CD8-positive, alpha-beta memory T cell (primary cell): ENCODE measurements at regions not wholly inside any gene's neighbourhood (a gene's known extent, or its start where the extent isn't known, plus 50 kb on each side); places are given as distances from the start of the nearest gene placed in this dataset.
"Not testable (repeated sequence)": the region's sequence is repeated elsewhere in the genome, so short reads cannot be mapped to it uniquely, and the experiment has no call there.

ENCODE experiments used
- CTCF ChIA-PET: fragments of 350-600 bp; sonication (Branson Sonifier 250); formaldehyde crosslinking; loops from one replicate; lab custom pipeline; 2021; ENCODE audit warnings: antibody characterized with exemption; lab: Charles Lee
- POLR2A ChIA-PET: fragments of 350-600 bp; sonication (Branson Sonifier 250); formaldehyde crosslinking; loops from one replicate; lab custom pipeline; 2021; ENCODE audit warnings: antibody characterized with exemption; lab: Charles Lee
- DNase-seq, 5 donors: peaks; one replicate each; pipeline versions ENCODE4 v3.0.0 to v3.0.0-alpha.2; 2020 to 2022; ENCODE audit warnings: mixed read lengths in 1 of 5
- H3K27ac ChIP-seq: one replicate; pipeline ENCODE4 v1.7.0; 2013; ENCODE audit warnings: low read depth, mild to moderate bottlenecking, low read length, moderate library complexity
- H3K27me3 ChIP-seq: 2 replicates; pipeline ENCODE4 v1.7.0; 2013; ENCODE audit warnings: low read length, mild to moderate bottlenecking; ENCODE audit not compliant: insufficient read depth, poor library complexity, severe bottlenecking
- H3K36me3 ChIP-seq: 2 replicates; pipeline ENCODE4 v1.7.0; 2013; ENCODE audit warnings: mild to moderate bottlenecking, low read length, moderate library complexity; ENCODE audit not compliant: insufficient read depth
- H3K4me1 ChIP-seq: 2 replicates; pipeline ENCODE4 v1.7.0; 2013; ENCODE audit warnings: mild to moderate bottlenecking, low read length, moderate library complexity; ENCODE audit not compliant: insufficient read depth
- H3K4me3 ChIP-seq: 2 replicates; pipeline ENCODE4 v1.7.0; 2013; ENCODE audit warnings: mild to moderate bottlenecking, low read length
- H3K9me3 ChIP-seq: 2 replicates; pipeline ENCODE4 v1.7.0; 2013; ENCODE audit warnings: mild to moderate bottlenecking, low read length
- H3K27ac Mint-ChIP-seq, 8 donors: one replicate each; pipeline ENCODE4 v1.8.0; 2020 to 2021; ENCODE audit warnings: mixed read lengths in 8 of 8, mild to moderate bottlenecking in 6 of 8, inconsistent platforms in 3 of 8, moderate library complexity in 3 of 8
- H3K27me3 Mint-ChIP-seq, 2 donors: one replicate each; pipeline ENCODE4 v1.8.0; 2020 to 2021; ENCODE audit warnings: mixed read lengths in 2 of 2, mild to moderate bottlenecking in 1 of 2, moderate library complexity in 1 of 2
- H3K36me3 Mint-ChIP-seq, 3 donors: one replicate each; pipeline ENCODE4 v1.8.0; 2020 to 2021; ENCODE audit warnings: mixed read lengths in 3 of 3, inconsistent platforms in 1 of 3, mild to moderate bottlenecking in 1 of 3
- H3K4me1 Mint-ChIP-seq, 3 donors: one replicate each; pipeline ENCODE4 v1.8.0; 2020 to 2021; ENCODE audit warnings: mixed read lengths in 3 of 3, inconsistent platforms in 1 of 3, mild to moderate bottlenecking in 1 of 3
- H3K4me3 Mint-ChIP-seq, 7 donors: one replicate each; pipeline ENCODE4 v1.8.0; 2020 to 2021; ENCODE audit warnings: mixed read lengths in 7 of 7, mild to moderate bottlenecking in 6 of 7, moderate library complexity in 4 of 7, inconsistent platforms in 2 of 7
- H3K9me3 Mint-ChIP-seq, 5 donors: one replicate each; pipeline ENCODE4 v1.8.0; 2020 to 2022; ENCODE audit warnings: mixed read lengths in 5 of 5, mild to moderate bottlenecking in 3 of 5, moderate library complexity in 2 of 5, inconsistent platforms in 1 of 5

GRCh38 chr2:130266836-130267235 is 68.6 kb upstream of the TUBA3E start:
- H3K27me3 Mint-ChIP-seq: peaks cover 3 to 13% of the 10 kb centered on the region in 2 donors
- not testable (repeated sequence) for H3K4me3 Mint-ChIP-seq

GRCh38 chr2:130265570-130266247 is 67.5 kb upstream of the TUBA3E start:
- H3K9me3 ChIP-seq, POLR2A ChIA-PET, H3K27ac ChIP-seq, H3K36me3 Mint-ChIP-seq, CTCF ChIA-PET, H3K4me1 ChIP-seq, H3K36me3 ChIP-seq, H3K27ac Mint-ChIP-seq, DNase-seq, H3K4me3 ChIP-seq, H3K27me3 ChIP-seq, H3K4me3 Mint-ChIP-seq, H3K4me1 Mint-ChIP-seq: not testable (repeated sequence)
- Mint-ChIP-seq H3K9me3 (peaks cover 0 to 11% (median 6%) of the 10 kb centered on the region in 5 donors), H3K27me3 (peaks cover 3 to 22% of the 10 kb centered on the region in 2 donors)

More at GRCh38 chr2:130266836-130267235, 68.6 kb upstream of the TUBA3E start:
- DNase-seq, H3K27ac Mint-ChIP-seq, CTCF ChIA-PET, H3K4me1 Mint-ChIP-seq, H3K36me3 Mint-ChIP-seq, H3K27ac ChIP-seq, POLR2A ChIA-PET, H3K4me1 ChIP-seq, H3K9me3 ChIP-seq, H3K36me3 ChIP-seq, H3K4me3 ChIP-seq, H3K27me3 ChIP-seq: not testable (repeated sequence)
- H3K9me3 Mint-ChIP-seq: peaks cover 6 to 20% (median 10%) of the 10 kb centered on the region in 5 donors

- H3K27ac Mint-ChIP-seq, H3K4me3 Mint-ChIP-seq, H3K9me3 ChIP-seq, H3K36me3 ChIP-seq, H3K4me3 ChIP-seq, POLR2A ChIA-PET, H3K9me3 Mint-ChIP-seq, H3K4me1 Mint-ChIP-seq, H3K4me1 ChIP-seq, CTCF ChIA-PET, H3K36me3 Mint-ChIP-seq, H3K27me3 ChIP-seq, DNase-seq, H3K27ac ChIP-seq: not testable (repeated sequence)
- peaks cover 5 to 25% of the 10 kb centered on the region in 2 donors for H3K27me3 Mint-ChIP-seq
Measured at GRCh38 chr2:130264901-130265320, 66.7 kb upstream of the TUBA3E start.

GRCh38 chr2:130264501-130264900 is 66.3 kb upstream of the TUBA3E start:
- Mint-ChIP-seq H3K27me3 (peaks cover 6 to 29% of the 10 kb centered on the region in 2 donors), H3K4me1 (no peaks in the 10 kb centered on the region), H3K27ac (no peak overlapping the region), H3K9me3 (peaks cover 0 to 2% (median 0%) of the 10 kb centered on the region in 5 donors), H3K36me3 (no peaks in the 10 kb centered on the region), H3K4me3 (no peak overlapping the region)
- H3K27ac ChIP-seq: no peak overlapping the region
- no peaks in the 10 kb centered on the region for H3K36me3 ChIP-seq
- H3K4me1 ChIP-seq: no peaks in the 10 kb centered on the region
- CTCF ChIA-PET: no interaction called here
- no peak overlapping the region for H3K4me3 ChIP-seq
- DNase-seq: no peak
- H3K9me3 ChIP-seq: no peaks in the 10 kb centered on the region
- no peaks in the 10 kb centered on the region for H3K27me3 ChIP-seq
- POLR2A ChIA-PET: no interaction called here

GRCh38 chr2:130264046-130264445 is 65.8 kb upstream of the TUBA3E start:
- Histone ChIP-seq H3K27me3 (no peaks in the 10 kb centered on the region), H3K36me3 (no peaks in the 10 kb centered on the region), H3K9me3 (no peaks in the 10 kb centered on the region), H3K4me1 (no peaks in the 10 kb centered on the region), H3K27ac (no peak overlapping the region), H3K4me3 (no peak overlapping the region)
- no peaks in the 10 kb centered on the region for H3K9me3 Mint-ChIP-seq
- DNase-seq: no peak
- no peak overlapping the region for H3K4me3 Mint-ChIP-seq
- peaks cover 7 to 33% of the 10 kb centered on the region in 2 donors for H3K27me3 Mint-ChIP-seq
- H3K36me3 Mint-ChIP-seq: no peaks in the 10 kb centered on the region
- ChIA-PET CTCF (no interaction called here), POLR2A (no interaction called here)
- H3K4me1 Mint-ChIP-seq: no peaks in the 10 kb centered on the region
- no peak overlapping the region for H3K27ac Mint-ChIP-seq

- POLR2A ChIA-PET: no interaction called here
- Mint-ChIP-seq H3K9me3 (no peaks in the 10 kb centered on the region), H3K4me1 (no peaks in the 10 kb centered on the region), H3K27ac (peak overlapping the region in 1 of 8 donors; percentile 21), H3K27me3 (peaks cover 7 to 38% of the 10 kb centered on the region in 2 donors), H3K36me3 (no peaks in the 10 kb centered on the region), H3K4me3 (no peak overlapping the region)
- Histone ChIP-seq H3K9me3 (no peaks in the 10 kb centered on the region), H3K4me1 (no peaks in the 10 kb centered on the region), H3K27ac (no peak overlapping the region), H3K4me3 (no peak overlapping the region), H3K36me3 (no peaks in the 10 kb centered on the region), H3K27me3 (no peaks in the 10 kb centered on the region)
- no peak for DNase-seq
- CTCF ChIA-PET: no interaction called here
Measured at GRCh38 chr2:130263606-130264005, 65.4 kb upstream of the TUBA3E start.

GRCh38 chr2:130261970-130262760 is 63.9 kb upstream of the TUBA3E start:
- Mint-ChIP-seq H3K4me1 (no peaks in the 10 kb centered on the region), H3K27me3 (peaks cover 7 to 46% of the 10 kb centered on the region in 2 donors), H3K36me3 (no peaks in the 10 kb centered on the region), H3K4me3 (no peak overlapping the region), H3K27ac (no peak overlapping the region), H3K9me3 (no peaks in the 10 kb centered on the region)
- CTCF ChIA-PET: no interaction called here
- H3K27me3 ChIP-seq: no peaks in the 10 kb centered on the region
- no peaks in the 10 kb centered on the region for H3K9me3 ChIP-seq
- no peak overlapping the region for H3K4me3 ChIP-seq
- no peak overlapping the region for H3K27ac ChIP-seq
- H3K36me3 ChIP-seq: no peaks in the 10 kb centered on the region
- no peaks in the 10 kb centered on the region for H3K4me1 ChIP-seq
- DNase-seq: no peak
- POLR2A ChIA-PET: no interaction called here

GRCh38 chr2:130261099-130261498 is 62.9 kb upstream of the TUBA3E start:
- POLR2A ChIA-PET: no interaction called here

More at GRCh38 chr2:130261099-130261498, 62.9 kb upstream of the TUBA3E start:
- Histone ChIP-seq H3K4me1 (no peaks in the 10 kb centered on the region), H3K36me3 (no peaks in the 10 kb centered on the region), H3K27me3 (no peaks in the 10 kb centered on the region), H3K27ac (no peak overlapping the region), H3K4me3 (no peak overlapping the region), H3K9me3 (no peaks in the 10 kb centered on the region)
- Mint-ChIP-seq H3K9me3 (no peaks in the 10 kb centered on the region), H3K36me3 (no peaks in the 10 kb centered on the region), H3K27me3 (peaks cover 7 to 43% of the 10 kb centered on the region in 2 donors), H3K27ac (no peak overlapping the region), H3K4me3 (no peak overlapping the region), H3K4me1 (no peaks in the 10 kb centered on the region)
- no peak for DNase-seq
- CTCF ChIA-PET: no interaction called here
